ENCODE measurements at regions not wholly inside any gene's neighbourhood (a gene's known extent, or its start where the extent isn't known, plus 50 kb on each side); places are given as distances from the start of the nearest gene placed in this dataset.

DNA sequence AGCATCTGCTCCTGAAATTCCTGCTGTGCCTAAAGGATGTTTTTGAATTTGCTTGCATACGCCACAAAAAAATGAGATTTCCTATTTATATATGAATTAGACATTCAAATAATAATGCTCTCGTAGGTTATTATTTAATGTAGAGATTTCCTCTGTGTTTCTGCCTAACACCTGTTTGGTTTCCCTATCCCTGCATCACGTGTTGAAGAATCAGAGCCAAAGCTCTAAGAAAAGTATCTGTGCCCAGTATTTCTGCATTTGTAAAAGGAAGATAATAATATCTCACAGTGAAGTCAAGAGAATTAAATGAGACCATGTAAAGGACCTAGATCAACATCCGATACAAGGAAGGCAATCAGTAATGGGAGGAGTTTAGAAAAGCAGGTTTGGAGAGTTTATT lies 179.5 kb downstream of the HNRNPD start:
- H3K9me3 ChIP-seq (ENCODE audit: low read length): no peaks in the 10 kb centered on the region
- no peak overlapping the region for H3K4me2 ChIP-seq (ENCODE audit: low read depth, low read length, poor library complexity, severe bottlenecking)
- DNase-seq: no peak
- H3K27me3 ChIP-seq (ENCODE audit: low read length): no peaks in the 10 kb centered on the region
- H3K79me2 ChIP-seq (ENCODE audit: low read length): no peaks in the 10 kb centered on the region
- no peaks in the 10 kb centered on the region for H3K36me3 ChIP-seq (ENCODE audit: insufficient read depth, low read length)
- H2AFZ ChIP-seq (ENCODE audit: low read length): no peak overlapping the region
- no peak overlapping the region for H3K27ac ChIP-seq (ENCODE audit: low read length)
- H3K9me2 ChIP-seq (replicated peaks; ENCODE audit: insufficient read depth, low read length): no peaks in the 10 kb centered on the region
- no peak overlapping the region for H3K4me3 ChIP-seq (ENCODE audit: low read length)
- no peaks in the 10 kb centered on the region for H4K20me1 ChIP-seq (ENCODE audit: insufficient read depth, low read depth, low read length)
- no peak overlapping the region for H3K9ac ChIP-seq (ENCODE audit: low read length)
- no peaks in the 10 kb centered on the region for H3K4me1 ChIP-seq (ENCODE audit: low read length)

DNA sequence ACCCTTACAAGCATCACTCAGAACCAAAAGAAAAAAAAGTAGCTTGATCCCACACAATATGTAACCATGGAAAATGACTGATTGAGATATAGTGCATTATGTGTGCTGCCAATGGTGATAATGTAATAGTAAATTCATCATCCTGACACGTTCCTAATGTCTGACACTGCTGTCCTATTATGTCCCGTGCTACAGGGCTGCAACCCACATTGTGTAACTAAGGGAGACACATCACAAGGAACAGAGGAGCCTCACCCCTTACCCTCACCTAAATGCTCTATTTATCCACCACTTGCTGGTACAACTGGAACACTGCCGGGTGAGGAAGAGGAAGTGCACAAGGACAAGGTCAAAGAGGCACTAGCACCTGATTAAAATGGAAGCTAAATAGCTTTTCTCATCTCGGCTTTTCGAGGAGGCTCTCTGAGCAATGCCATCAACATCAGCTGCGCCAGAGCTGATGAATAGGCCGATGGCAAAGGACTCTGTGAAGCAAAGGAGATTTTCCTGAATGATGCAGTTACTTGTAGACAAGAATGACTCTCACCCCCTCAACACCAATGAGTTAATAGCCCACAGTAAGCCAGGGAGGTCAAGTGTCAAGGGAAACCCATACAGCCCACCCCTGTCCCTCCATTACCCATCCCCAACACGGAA lies 181.6 kb downstream of the HNRNPD start:
- Histone ChIP-seq H3K9me2 (replicated peaks; ENCODE audit: insufficient read depth, low read length) (no peaks in the 10 kb centered on the region), H3K27me3 (ENCODE audit: low read length) (no peaks in the 10 kb centered on the region), H3K9me3 (ENCODE audit: low read length) (no peaks in the 10 kb centered on the region), H3K27ac (ENCODE audit: low read length) (no peak overlapping the region), H4K20me1 (ENCODE audit: insufficient read depth, low read depth, low read length) (no peaks in the 10 kb centered on the region), H3K4me2 (ENCODE audit: low read depth, low read length, poor library complexity, severe bottlenecking) (no peak overlapping the region), H3K4me1 (ENCODE audit: low read length) (no peaks in the 10 kb centered on the region), H3K4me3 (ENCODE audit: low read length) (no peak overlapping the region), H3K79me2 (ENCODE audit: low read length) (no peaks in the 10 kb centered on the region), H2AFZ (ENCODE audit: low read length) (no peak overlapping the region), H3K9ac (ENCODE audit: low read length) (no peak overlapping the region), H3K36me3 (ENCODE audit: insufficient read depth, low read length) (no peaks in the 10 kb centered on the region)
- DNase-seq: no peak

DNA sequence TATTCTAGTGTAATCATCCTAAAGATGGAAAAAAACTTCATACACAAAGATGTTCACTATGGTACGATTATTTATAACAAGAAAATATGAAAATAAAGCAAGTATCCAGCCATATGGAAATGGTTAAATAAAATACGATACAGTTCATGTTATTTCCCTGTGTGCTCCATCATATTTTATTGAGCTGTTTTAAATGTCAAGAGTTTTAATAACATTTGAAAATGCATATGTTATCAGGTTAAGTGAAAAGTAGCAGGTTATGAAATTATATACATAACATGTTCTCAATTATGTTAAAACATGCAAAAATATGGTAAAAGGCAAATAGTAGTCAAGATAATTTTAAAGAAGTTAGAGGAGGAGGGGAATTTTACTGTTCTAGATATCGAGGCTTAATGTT lies 192.0 kb downstream of the HNRNPD start:
- H3K9ac ChIP-seq (ENCODE audit: low read length): no peak overlapping the region
- no peaks in the 10 kb centered on the region for H3K9me3 ChIP-seq (ENCODE audit: low read length)
- H3K9me2 ChIP-seq (replicated peaks; ENCODE audit: insufficient read depth, low read length): no peaks in the 10 kb centered on the region
- no peaks in the 10 kb centered on the region for H3K4me1 ChIP-seq (ENCODE audit: low read length)
- H3K79me2 ChIP-seq (ENCODE audit: low read length): no peaks in the 10 kb centered on the region
- no peaks in the 10 kb centered on the region for H3K27me3 ChIP-seq (ENCODE audit: low read length)
- H3K4me2 ChIP-seq (ENCODE audit: low read depth, low read length, poor library complexity, severe bottlenecking): no peak overlapping the region
- no peaks in the 10 kb centered on the region for H3K36me3 ChIP-seq (ENCODE audit: insufficient read depth, low read length)
- no peak overlapping the region for H2AFZ ChIP-seq (ENCODE audit: low read length)
- no peak overlapping the region for H3K27ac ChIP-seq (ENCODE audit: low read length)
- DNase-seq: no peak
- no peaks in the 10 kb centered on the region for H4K20me1 ChIP-seq (ENCODE audit: insufficient read depth, low read depth, low read length)
- H3K4me3 ChIP-seq (ENCODE audit: low read length): no peak overlapping the region

DNA sequence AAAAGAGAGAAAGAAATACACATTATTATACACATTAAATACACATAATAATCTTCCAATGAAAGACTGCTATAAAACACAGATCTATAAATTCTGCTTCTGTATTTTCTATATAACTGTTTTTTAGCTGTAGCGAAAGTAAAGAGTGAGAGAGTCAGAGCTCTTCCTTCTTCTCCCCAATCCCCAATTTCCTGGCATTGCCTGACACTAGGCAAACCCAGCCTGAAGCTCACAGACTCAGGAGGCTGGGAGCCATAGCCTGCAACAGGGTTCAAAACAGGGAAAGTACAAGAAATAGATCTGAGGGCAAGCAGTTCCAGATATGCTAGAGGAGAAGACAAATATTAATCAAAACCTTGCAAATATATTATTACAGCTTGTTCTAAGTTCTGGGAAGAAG lies 201.6 kb downstream of the HNRNPD start:
- no peaks in the 10 kb centered on the region for H3K4me1 ChIP-seq (ENCODE audit: low read length)
- H4K20me1 ChIP-seq (ENCODE audit: insufficient read depth, low read depth, low read length): no peaks in the 10 kb centered on the region
- no peaks in the 10 kb centered on the region for H3K9me2 ChIP-seq (replicated peaks; ENCODE audit: insufficient read depth, low read length)
- H3K27me3 ChIP-seq (ENCODE audit: low read length): no peaks in the 10 kb centered on the region
- no peak overlapping the region for H3K4me3 ChIP-seq (ENCODE audit: low read length)
- H3K4me2 ChIP-seq (ENCODE audit: low read depth, low read length, poor library complexity, severe bottlenecking): no peak overlapping the region
- no peak overlapping the region for H2AFZ ChIP-seq (ENCODE audit: low read length)
- no peaks in the 10 kb centered on the region for H3K79me2 ChIP-seq (ENCODE audit: low read length)
- H3K9me3 ChIP-seq (ENCODE audit: low read length): no peaks in the 10 kb centered on the region
- H3K27ac ChIP-seq (ENCODE audit: low read length): no peak overlapping the region
- no peaks in the 10 kb centered on the region for H3K36me3 ChIP-seq (ENCODE audit: insufficient read depth, low read length)
- no peak for DNase-seq
- H3K9ac ChIP-seq (ENCODE audit: low read length): no peak overlapping the region

DNA sequence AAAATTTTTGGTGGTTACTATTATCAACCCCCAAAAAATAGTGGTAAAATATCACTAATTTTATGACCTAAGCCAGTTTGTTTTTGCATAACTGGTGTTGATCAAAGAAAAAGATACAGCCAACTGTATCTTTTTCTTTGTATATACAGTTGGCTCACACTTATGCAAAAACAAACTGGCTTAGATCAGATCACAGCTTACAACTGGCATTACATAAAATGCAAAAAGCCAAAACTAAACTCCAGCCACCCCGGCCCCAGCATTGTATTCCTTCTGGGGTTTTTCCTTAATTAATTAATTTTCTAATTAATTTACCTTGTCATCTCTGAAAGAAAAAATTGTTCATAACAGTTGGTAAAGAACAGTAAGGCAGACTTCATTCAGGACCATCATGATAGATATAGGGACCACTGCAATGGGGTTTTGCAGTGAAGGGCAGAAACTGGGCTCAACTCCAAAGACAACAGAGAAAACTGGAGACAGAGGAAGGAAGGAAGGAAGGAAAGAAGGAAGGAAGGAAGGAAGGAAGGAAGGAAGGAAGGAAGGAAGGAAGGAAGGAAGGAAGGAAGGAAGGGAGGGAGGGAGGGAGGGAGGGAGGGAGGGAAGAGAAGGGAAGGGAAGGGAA lies 202.1 kb downstream of the HNRNPD start:
- Histone ChIP-seq H3K9me3 (ENCODE audit: low read length) (no peaks in the 10 kb centered on the region), H2AFZ (ENCODE audit: low read length) (no peak overlapping the region), H3K27me3 (ENCODE audit: low read length) (no peaks in the 10 kb centered on the region), H3K27ac (ENCODE audit: low read length) (no peak overlapping the region), H3K9ac (ENCODE audit: low read length) (no peak overlapping the region), H3K4me3 (ENCODE audit: low read length) (no peak overlapping the region), H4K20me1 (ENCODE audit: insufficient read depth, low read depth, low read length) (no peaks in the 10 kb centered on the region), H3K4me1 (ENCODE audit: low read length) (no peaks in the 10 kb centered on the region), H3K79me2 (ENCODE audit: low read length) (no peaks in the 10 kb centered on the region), H3K4me2 (ENCODE audit: low read depth, low read length, poor library complexity, severe bottlenecking) (no peak overlapping the region), H3K36me3 (ENCODE audit: insufficient read depth, low read length) (no peaks in the 10 kb centered on the region), H3K9me2 (replicated peaks; ENCODE audit: insufficient read depth, low read length) (no peaks in the 10 kb centered on the region)
- DNase-seq: no peak

DNA sequence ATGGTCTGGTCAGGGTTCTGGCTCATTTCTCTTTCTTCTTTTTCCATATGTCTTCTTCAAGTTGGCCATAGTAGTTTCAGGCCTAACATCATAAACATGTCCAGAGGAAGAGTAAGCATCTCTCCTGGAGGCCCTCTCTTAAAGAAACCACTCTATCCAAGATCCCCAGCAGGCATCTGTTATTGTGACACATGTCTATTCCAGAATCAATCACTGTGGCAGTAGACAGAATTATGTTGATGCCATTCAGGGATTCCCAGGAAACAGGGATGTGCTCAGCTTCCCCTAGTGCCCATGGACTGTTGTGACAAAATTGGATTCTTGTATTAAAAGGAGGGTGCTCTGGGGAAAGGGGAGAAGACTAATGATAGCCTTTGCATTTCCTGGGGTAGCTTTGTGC lies 224.0 kb downstream of the HNRNPD start:
- Histone ChIP-seq H3K79me2 (ENCODE audit: low read length) (no peaks in the 10 kb centered on the region), H2AFZ (ENCODE audit: low read length) (no peak overlapping the region), H3K4me1 (ENCODE audit: low read length) (no peaks in the 10 kb centered on the region), H3K27ac (ENCODE audit: low read length) (no peak overlapping the region), H3K27me3 (ENCODE audit: low read length) (no peaks in the 10 kb centered on the region), H4K20me1 (ENCODE audit: insufficient read depth, low read depth, low read length) (no peaks in the 10 kb centered on the region), H3K4me3 (ENCODE audit: low read length) (no peak overlapping the region), H3K36me3 (ENCODE audit: insufficient read depth, low read length) (no peaks in the 10 kb centered on the region), H3K4me2 (ENCODE audit: low read depth, low read length, poor library complexity, severe bottlenecking) (no peak overlapping the region), H3K9me3 (ENCODE audit: low read length) (no peaks in the 10 kb centered on the region), H3K9me2 (replicated peaks; ENCODE audit: insufficient read depth, low read length) (no peaks in the 10 kb centered on the region), H3K9ac (ENCODE audit: low read length) (no peak overlapping the region)
- DNase-seq: no peak

DNA sequence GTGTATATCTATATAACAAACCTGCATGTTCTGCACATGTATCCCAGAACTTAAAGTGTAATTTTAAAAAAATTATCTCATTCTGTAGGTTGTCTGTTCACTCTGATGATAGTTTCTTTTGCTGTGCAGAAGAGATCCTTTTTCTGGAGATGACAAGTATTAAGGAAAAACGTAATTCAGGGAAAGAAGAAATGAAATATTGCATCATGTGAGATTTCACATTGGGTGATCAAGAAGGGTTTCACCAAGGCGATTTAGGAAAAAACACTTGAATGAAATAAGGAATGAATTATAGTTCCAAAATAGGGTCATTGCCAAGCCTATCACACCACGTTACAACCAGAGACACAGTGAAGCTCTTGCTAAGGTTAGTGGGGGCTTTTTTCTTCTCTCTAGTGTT lies 227.9 kb downstream of the HNRNPD start:
- Histone ChIP-seq H3K27ac (ENCODE audit: low read length) (no peak overlapping the region), H3K4me2 (ENCODE audit: low read depth, low read length, poor library complexity, severe bottlenecking) (no peak overlapping the region), H3K4me1 (ENCODE audit: low read length) (no peaks in the 10 kb centered on the region), H3K9ac (ENCODE audit: low read length) (no peak overlapping the region), H3K27me3 (ENCODE audit: low read length) (no peaks in the 10 kb centered on the region), H3K9me3 (ENCODE audit: low read length) (no peaks in the 10 kb centered on the region), H3K9me2 (replicated peaks; ENCODE audit: insufficient read depth, low read length) (no peaks in the 10 kb centered on the region), H4K20me1 (ENCODE audit: insufficient read depth, low read depth, low read length) (no peaks in the 10 kb centered on the region), H3K79me2 (ENCODE audit: low read length) (no peaks in the 10 kb centered on the region), H2AFZ (ENCODE audit: low read length) (no peak overlapping the region), H3K4me3 (ENCODE audit: low read length) (no peak overlapping the region), H3K36me3 (ENCODE audit: insufficient read depth, low read length) (no peaks in the 10 kb centered on the region)
- DNase-seq: no peak

DNA sequence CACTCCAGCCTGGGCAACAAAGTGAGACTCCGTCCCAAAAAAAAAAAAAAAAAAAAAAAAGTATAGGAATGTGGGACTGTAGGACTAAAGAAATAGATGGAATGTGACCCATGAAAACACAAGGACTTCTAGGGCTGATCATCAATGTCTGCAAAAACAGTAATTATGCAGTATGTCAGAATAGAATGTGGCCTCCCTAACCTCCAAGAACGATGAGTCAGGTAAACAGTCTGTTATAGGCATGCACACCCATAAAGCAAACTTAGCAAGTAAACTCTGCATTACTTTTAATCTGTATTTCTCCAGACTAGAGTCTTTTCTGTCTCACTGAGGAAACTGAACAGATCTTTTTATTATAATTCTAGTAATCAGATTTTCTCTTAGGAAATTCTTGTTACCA lies 233.4 kb downstream of the HNRNPD start:
- Histone ChIP-seq H3K9me2 (replicated peaks; ENCODE audit: insufficient read depth, low read length) (no peaks in the 10 kb centered on the region), H3K9me3 (ENCODE audit: low read length) (no peaks in the 10 kb centered on the region), H2AFZ (ENCODE audit: low read length) (no peak overlapping the region), H3K9ac (ENCODE audit: low read length) (no peak overlapping the region), H4K20me1 (ENCODE audit: insufficient read depth, low read depth, low read length) (no peaks in the 10 kb centered on the region), H3K27ac (ENCODE audit: low read length) (no peak overlapping the region), H3K36me3 (ENCODE audit: insufficient read depth, low read length) (no peaks in the 10 kb centered on the region), H3K27me3 (ENCODE audit: low read length) (no peaks in the 10 kb centered on the region), H3K4me1 (ENCODE audit: low read length) (no peaks in the 10 kb centered on the region), H3K79me2 (ENCODE audit: low read length) (no peaks in the 10 kb centered on the region), H3K4me3 (ENCODE audit: low read length) (no peak overlapping the region), H3K4me2 (ENCODE audit: low read depth, low read length, poor library complexity, severe bottlenecking) (no peak overlapping the region)
- DNase-seq: no peak

Data from Karpas-422 (cell line).